ENCODE measurements at regions not wholly inside any gene's neighbourhood (a gene's known extent, or its start where the extent isn't known, plus 50 kb on each side); places are given as distances from the start of the nearest gene placed in this dataset.
"Not testable (repeated sequence)": the region's sequence is repeated elsewhere in the genome, so short reads cannot be mapped to it uniquely, and the experiment has no call there.

DNA sequence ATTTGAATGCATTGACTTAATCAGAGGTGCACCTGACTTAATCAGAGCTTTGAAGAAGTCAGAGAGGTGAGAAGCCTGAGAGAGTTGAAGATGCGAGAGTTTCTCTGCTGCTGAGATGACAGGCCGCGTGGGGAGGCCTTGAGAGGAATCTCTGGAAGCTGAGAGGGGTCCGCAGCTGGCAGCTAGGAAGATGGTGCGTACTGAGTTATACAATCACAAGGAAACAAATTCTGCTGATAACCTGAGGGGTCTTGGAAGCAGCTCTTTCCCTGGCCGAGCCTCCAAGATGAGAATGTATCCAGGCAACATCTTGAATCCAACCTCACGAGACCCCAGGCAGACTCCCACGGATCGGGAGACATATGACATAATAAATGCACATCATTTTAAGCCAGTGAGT, 91.7 kb downstream of the SPATA31A6 start:
- Histone ChIP-seq H4K20me1 (ENCODE audit: low read depth, low read length) (no peaks in the 10 kb centered on the region), H3K9me2 (replicated peaks; ENCODE audit: insufficient read depth, low read length) (no peaks in the 10 kb centered on the region), H3K9ac (ENCODE audit: low read length) (no peak overlapping the region), H3K27me3 (ENCODE audit: low read length) (no peaks in the 10 kb centered on the region), H3K27ac (ENCODE audit: low read depth, low read length) (no peak overlapping the region), H3K4me2 (ENCODE audit: low read depth, low read length, poor library complexity, severe bottlenecking) (no peak overlapping the region), H3K9me3 (ENCODE audit: insufficient read depth, low read length) (no peaks in the 10 kb centered on the region), H3F3A (ENCODE audit: insufficient read depth) (no peaks in the 10 kb centered on the region), H3K4me3 (ENCODE audit: insufficient read depth, low read length, poor library complexity, severe bottlenecking) (no peak overlapping the region), H3K79me2 (ENCODE audit: insufficient read depth, low read length) (no peaks in the 10 kb centered on the region), H3K36me3 (ENCODE audit: low read length) (no peaks in the 10 kb centered on the region), H2AFZ (ENCODE audit: low read depth, low read length, severe bottlenecking) (no peak overlapping the region)
- no peak for TF ChIP-seq EZH2phosphoT487 (conservative IDR thresholded peaks at IDR 0.05; ENCODE audit: low read length)
- TF ChIP-seq, protein P1, sequence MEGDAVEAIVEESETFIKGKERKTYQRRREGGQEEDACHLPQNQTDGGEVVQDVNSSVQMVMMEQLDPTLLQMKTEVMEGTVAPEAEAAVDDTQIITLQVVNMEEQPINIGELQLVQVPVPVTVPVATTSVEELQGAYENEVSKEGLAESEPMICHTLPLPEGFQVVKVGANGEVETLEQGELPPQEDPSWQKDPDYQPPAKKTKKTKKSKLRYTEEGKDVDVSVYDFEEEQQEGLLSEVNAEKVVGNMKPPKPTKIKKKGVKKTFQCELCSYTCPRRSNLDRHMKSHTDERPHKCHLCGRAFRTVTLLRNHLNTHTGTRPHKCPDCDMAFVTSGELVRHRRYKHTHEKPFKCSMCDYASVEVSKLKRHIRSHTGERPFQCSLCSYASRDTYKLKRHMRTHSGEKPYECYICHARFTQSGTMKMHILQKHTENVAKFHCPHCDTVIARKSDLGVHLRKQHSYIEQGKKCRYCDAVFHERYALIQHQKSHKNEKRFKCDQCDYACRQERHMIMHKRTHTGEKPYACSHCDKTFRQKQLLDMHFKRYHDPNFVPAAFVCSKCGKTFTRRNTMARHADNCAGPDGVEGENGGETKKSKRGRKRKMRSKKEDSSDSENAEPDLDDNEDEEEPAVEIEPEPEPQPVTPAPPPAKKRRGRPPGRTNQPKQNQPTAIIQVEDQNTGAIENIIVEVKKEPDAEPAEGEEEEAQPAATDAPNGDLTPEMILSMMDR (IDR thresholded peaks at IDR 0.05; ENCODE audit: insufficient read depth, low read length, poor library complexity, severe bottlenecking): no peak

DNA sequence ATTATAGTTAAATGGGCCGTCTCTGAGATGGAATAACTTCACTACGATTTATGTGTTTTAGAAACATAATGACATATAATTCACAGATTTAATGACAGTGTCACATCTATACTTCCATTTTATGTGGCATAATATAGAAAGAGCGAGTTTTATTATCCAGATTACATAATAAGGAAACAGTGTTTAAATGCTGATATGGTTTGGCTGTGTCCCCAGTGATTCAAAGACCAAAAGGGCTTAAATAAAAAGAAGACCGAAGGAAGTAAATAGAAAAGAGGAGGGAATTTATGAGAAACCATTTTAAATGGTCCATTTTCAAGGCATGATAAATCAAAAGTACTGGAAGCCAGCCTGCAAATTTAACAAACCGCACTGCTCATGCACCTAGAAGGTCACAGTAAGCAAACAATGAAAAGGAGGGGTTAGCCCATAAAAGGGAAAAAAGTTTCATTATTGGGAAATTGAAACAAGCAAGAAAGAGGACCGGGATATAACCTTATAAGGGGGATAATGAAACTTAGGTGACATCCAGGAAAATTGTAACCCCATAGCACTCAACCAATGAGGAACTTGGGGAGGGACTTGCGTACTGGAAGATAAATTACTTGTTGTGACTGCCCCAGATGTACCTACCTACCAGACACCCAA, 99.2 kb downstream of the SPATA31A6 start:
- not testable (repeated sequence) for H3K9me2 ChIP-seq (replicated peaks; ENCODE audit: insufficient read depth, low read length); H3K4me3 ChIP-seq (ENCODE audit: insufficient read depth, low read length, poor library complexity, severe bottlenecking); H3K4me2 ChIP-seq (ENCODE audit: low read depth, low read length, poor library complexity, severe bottlenecking); H3K36me3 ChIP-seq (ENCODE audit: low read length); H3K9ac ChIP-seq (ENCODE audit: low read length); H2AFZ ChIP-seq (ENCODE audit: low read depth, low read length, severe bottlenecking); H4K20me1 ChIP-seq (ENCODE audit: low read depth, low read length); H3K27me3 ChIP-seq (ENCODE audit: low read length); H3K79me2 ChIP-seq (ENCODE audit: insufficient read depth, low read length); H3F3A ChIP-seq (ENCODE audit: insufficient read depth); H3K9me3 ChIP-seq (ENCODE audit: insufficient read depth, low read length); H3K27ac ChIP-seq (ENCODE audit: low read depth, low read length)

DNA sequence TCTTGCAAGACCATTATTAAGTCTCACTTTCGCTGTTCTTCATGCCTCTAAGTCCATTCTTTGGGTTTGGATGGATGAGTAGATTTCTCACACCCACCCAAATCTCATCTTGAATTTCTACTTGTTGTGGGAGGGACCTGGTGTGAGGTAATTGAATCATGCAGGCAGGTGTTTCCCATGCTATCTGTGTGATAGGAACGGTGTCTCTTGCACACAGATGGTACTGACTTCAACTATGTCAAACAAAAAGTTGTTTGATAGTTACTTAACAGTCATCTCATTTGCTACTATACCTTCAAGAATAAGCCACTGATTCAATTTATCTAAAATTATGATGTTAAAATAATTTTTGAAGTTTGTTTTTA, 99.7 kb downstream of the SPATA31A6 start:
- not testable (repeated sequence) for H3K4me2 ChIP-seq (ENCODE audit: low read depth, low read length, poor library complexity, severe bottlenecking); H2AFZ ChIP-seq (ENCODE audit: low read depth, low read length, severe bottlenecking); H4K20me1 ChIP-seq (ENCODE audit: low read depth, low read length); H3F3A ChIP-seq (ENCODE audit: insufficient read depth); H3K79me2 ChIP-seq (ENCODE audit: insufficient read depth, low read length); H3K27ac ChIP-seq (ENCODE audit: low read depth, low read length); H3K36me3 ChIP-seq (ENCODE audit: low read length); H3K9me3 ChIP-seq (ENCODE audit: insufficient read depth, low read length); H3K4me3 ChIP-seq (ENCODE audit: insufficient read depth, low read length, poor library complexity, severe bottlenecking); H3K27me3 ChIP-seq (ENCODE audit: low read length); H3K9ac ChIP-seq (ENCODE audit: low read length); H3K9me2 ChIP-seq (replicated peaks; ENCODE audit: insufficient read depth, low read length)

DNA sequence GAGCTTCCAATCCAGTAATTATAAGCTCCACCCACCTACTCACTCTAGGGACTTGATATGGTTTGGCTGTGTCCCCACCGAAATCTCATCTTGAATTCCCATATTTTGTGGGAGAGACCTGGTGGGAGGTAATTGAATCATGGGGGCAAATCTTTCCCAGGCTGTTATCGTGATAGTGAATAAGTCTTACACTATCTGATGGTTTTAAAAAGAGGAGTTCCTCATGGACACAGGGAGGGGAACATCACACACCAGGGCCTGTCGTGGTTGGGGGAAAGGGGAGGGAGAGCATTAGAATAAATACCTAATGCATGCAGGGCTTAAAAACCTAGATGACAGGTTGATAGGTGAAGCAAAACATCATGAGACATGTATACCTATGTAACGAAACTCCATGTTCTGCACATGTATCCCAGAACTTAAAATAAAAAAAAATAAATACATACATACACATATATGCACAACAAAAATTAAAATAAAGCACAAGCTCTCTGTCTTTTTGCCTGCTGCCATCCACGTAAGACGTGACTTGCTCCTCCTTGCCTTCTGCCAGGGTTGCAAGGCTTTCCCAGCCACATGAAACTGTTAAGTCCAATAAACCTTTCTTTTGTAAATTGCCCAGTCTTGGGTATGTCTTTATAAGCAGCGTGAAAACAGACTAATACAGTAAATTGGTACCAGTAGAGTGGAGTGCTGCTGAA, 102.8 kb downstream of the SPATA31A6 start:
- H3K9me3 ChIP-seq (ENCODE audit: insufficient read depth, low read length): not testable (repeated sequence)

DNA sequence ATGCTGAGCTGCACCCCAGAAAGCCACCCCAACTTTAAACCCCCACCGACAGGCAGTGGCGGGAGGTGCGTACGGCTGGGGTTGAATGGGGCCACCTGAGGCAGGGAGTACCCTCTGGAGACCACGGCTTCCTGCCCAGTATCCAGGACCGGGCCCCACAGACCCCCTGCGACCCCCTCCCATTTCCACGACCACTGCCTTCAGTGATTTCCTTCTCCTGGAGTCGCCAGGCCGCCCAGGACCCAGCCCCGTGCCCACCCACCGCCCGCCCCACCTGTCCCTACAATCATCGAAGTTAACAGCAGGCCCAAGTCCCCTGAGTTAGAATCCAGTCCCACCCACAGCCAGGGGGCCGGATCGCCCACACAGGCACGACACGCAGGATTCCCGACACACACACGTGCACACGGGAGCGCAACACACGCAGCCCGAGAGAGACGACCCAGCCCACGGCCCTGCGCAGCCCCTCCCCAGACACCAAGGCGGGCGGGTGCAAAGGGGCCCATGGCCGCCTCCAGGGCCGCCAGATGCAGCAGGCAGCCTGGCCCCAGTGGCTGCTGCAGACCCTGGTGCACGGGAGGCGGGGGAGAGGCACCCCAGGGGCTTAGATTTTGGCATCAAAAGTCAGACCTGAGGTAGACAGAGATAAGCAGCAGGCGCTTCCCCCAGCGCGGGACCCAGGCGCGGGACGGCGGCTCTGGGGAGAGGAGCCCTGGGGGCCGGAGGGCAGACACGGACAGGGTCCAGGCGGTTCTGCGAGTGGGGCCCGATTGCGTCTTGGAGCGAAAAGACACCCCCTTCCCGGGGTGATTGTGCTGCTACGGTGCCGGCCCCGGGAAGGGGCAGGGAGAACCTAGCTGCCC, 104.8 kb downstream of the SPATA31A6 start:
- H3F3A ChIP-seq (ENCODE audit: insufficient read depth); H4K20me1 ChIP-seq (ENCODE audit: low read depth, low read length); H3K9me2 ChIP-seq (replicated peaks; ENCODE audit: insufficient read depth, low read length); H3K79me2 ChIP-seq (ENCODE audit: insufficient read depth, low read length); H2AFZ ChIP-seq (ENCODE audit: low read depth, low read length, severe bottlenecking); H3K9ac ChIP-seq (ENCODE audit: low read length); H3K27me3 ChIP-seq (ENCODE audit: low read length); H3K4me2 ChIP-seq (ENCODE audit: low read depth, low read length, poor library complexity, severe bottlenecking); H3K36me3 ChIP-seq (ENCODE audit: low read length); H3K4me3 ChIP-seq (ENCODE audit: insufficient read depth, low read length, poor library complexity, severe bottlenecking); H3K27ac ChIP-seq (ENCODE audit: low read depth, low read length); H3K9me3 ChIP-seq (ENCODE audit: insufficient read depth, low read length): not testable (repeated sequence)

More for the DNA sequence above, 102.8 kb downstream of the SPATA31A6 start:
- not testable (repeated sequence) for H3K79me2 ChIP-seq (ENCODE audit: insufficient read depth, low read length); H4K20me1 ChIP-seq (ENCODE audit: low read depth, low read length); H3K36me3 ChIP-seq (ENCODE audit: low read length); H3K27ac ChIP-seq (ENCODE audit: low read depth, low read length); H3K9ac ChIP-seq (ENCODE audit: low read length); H3K27me3 ChIP-seq (ENCODE audit: low read length); H3K9me2 ChIP-seq (replicated peaks; ENCODE audit: insufficient read depth, low read length); H3K4me3 ChIP-seq (ENCODE audit: insufficient read depth, low read length, poor library complexity, severe bottlenecking); H2AFZ ChIP-seq (ENCODE audit: low read depth, low read length, severe bottlenecking); H3F3A ChIP-seq (ENCODE audit: insufficient read depth); H3K4me2 ChIP-seq (ENCODE audit: low read depth, low read length, poor library complexity, severe bottlenecking)

DNA sequence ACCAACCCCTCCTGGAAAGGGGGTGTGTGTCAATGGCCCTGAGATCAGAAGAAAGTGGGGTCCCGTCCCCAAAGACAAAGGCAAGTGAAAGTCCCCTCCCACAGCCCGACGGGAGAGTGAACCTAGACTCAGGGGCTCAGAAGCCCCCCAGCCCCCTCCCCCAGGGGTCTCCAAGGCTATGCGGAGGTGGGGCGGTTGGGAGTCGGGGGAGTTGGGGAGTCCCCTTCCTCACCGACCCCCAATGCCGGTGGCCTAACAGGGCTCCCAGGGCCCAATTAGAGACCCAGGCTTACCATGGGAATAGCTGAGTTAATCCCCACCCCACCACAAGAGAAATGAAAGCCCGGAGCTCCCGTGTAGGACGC, 105.4 kb downstream of the SPATA31A6 start:
- H3K9ac ChIP-seq (ENCODE audit: low read length); H2AFZ ChIP-seq (ENCODE audit: low read depth, low read length, severe bottlenecking); H3K9me3 ChIP-seq (ENCODE audit: insufficient read depth, low read length); H3K4me3 ChIP-seq (ENCODE audit: insufficient read depth, low read length, poor library complexity, severe bottlenecking); H3K27ac ChIP-seq (ENCODE audit: low read depth, low read length); H3K79me2 ChIP-seq (ENCODE audit: insufficient read depth, low read length); H3K27me3 ChIP-seq (ENCODE audit: low read length); H3F3A ChIP-seq (ENCODE audit: insufficient read depth); H3K4me2 ChIP-seq (ENCODE audit: low read depth, low read length, poor library complexity, severe bottlenecking); H3K36me3 ChIP-seq (ENCODE audit: low read length); H3K9me2 ChIP-seq (replicated peaks; ENCODE audit: insufficient read depth, low read length); H4K20me1 ChIP-seq (ENCODE audit: low read depth, low read length): not testable (repeated sequence)

DNA sequence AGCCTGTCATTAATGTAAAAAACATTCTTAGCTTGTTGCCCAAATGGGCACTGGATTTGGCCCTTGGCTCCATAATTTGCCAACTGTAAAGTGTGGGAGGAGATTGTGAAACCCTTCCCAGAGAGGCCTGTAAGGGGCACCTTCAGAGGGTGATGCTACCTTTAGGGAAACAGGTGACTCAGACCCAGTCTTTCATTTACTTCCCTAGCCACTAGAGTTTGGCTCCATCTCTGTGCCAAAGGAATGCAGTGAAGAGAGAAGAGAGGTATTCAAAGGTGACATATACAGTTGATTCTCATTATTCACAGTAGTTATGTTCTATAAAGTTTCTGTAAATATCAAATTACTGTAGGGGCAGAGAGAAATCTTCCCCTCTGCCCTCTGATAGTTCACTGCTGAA, 116.7 kb downstream of the SPATA31A6 start:
- H3K79me2 ChIP-seq (ENCODE audit: insufficient read depth, low read length); H3K4me3 ChIP-seq (ENCODE audit: insufficient read depth, low read length, poor library complexity, severe bottlenecking); H3K9me2 ChIP-seq (replicated peaks; ENCODE audit: insufficient read depth, low read length); H4K20me1 ChIP-seq (ENCODE audit: low read depth, low read length); H3K27ac ChIP-seq (ENCODE audit: low read depth, low read length); H3K9ac ChIP-seq (ENCODE audit: low read length); H3F3A ChIP-seq (ENCODE audit: insufficient read depth); H3K36me3 ChIP-seq (ENCODE audit: low read length); H3K9me3 ChIP-seq (ENCODE audit: insufficient read depth, low read length); H3K4me2 ChIP-seq (ENCODE audit: low read depth, low read length, poor library complexity, severe bottlenecking); H2AFZ ChIP-seq (ENCODE audit: low read depth, low read length, severe bottlenecking); H3K27me3 ChIP-seq (ENCODE audit: low read length): not testable (repeated sequence)
